ENCODE measurements at regions not wholly inside any gene's neighbourhood (a gene's known extent, or its start where the extent isn't known, plus 50 kb on each side); places are given as distances from the start of the nearest gene placed in this dataset.

- TF ChIP-seq POLR2A (IDR thresholded peaks at IDR 0.05) (no peak), CTCF (IDR thresholded peaks at IDR 0.05) (no peak)
Observed at GRCh38 chr17:73933164-73933766, 270.2 kb upstream of the RPL38 start.
